Activated B cell treated with CpG ODN at 0.5 μM for 24 hours (primary cell): ENCODE measurements at regions not wholly inside any gene's neighbourhood (a gene's known extent, or its start where the extent isn't known, plus 50 kb on each side); places are given as distances from the start of the nearest gene placed in this dataset.
"Not testable (repeated sequence)": the region's sequence is repeated elsewhere in the genome, so short reads cannot be mapped to it uniquely, and the experiment has no call there.

Experiments
- ATAC-seq: fragments of 200-7000 bp; cut with Tn5 transposase; one replicate; pipeline ENCODE4 v1.10.0; 2021; ENCODE audit warnings: low read depth, mild to moderate bottlenecking, moderate library complexity
- CTCF ChIA-PET: fragments of 350-600 bp; sonication (Branson Sonifier 250); formaldehyde crosslinking; loops from one replicate; lab custom pipeline; 2021; ENCODE audit warnings: antibody characterized with exemption; lab: Charles Lee
- POLR2A ChIA-PET: fragments of 350-600 bp; sonication (Branson Sonifier 250); formaldehyde crosslinking; loops from one replicate; lab custom pipeline; 2021; ENCODE audit warnings: antibody characterized with exemption; lab: Charles Lee
- DNase-seq: peaks from one replicate; pipeline ENCODE4 v3.0.0; 2022
- H3K27ac Mint-ChIP-seq: one replicate; pipeline ENCODE4 v1.8.0; 2020; ENCODE audit warnings: mixed read lengths
- H3K27me3 Mint-ChIP-seq: one replicate; pipeline ENCODE4 v1.8.0; 2021; ENCODE audit warnings: mixed read lengths
- H3K36me3 Mint-ChIP-seq: one replicate; pipeline ENCODE4 v1.8.0; 2021; ENCODE audit warnings: low read depth, mixed read lengths
- H3K4me1 Mint-ChIP-seq: one replicate; pipeline ENCODE4 v1.8.0; 2021; ENCODE audit warnings: mixed read lengths
- H3K4me3 Mint-ChIP-seq: one replicate; pipeline ENCODE4 v1.8.0; 2020; ENCODE audit warnings: mild to moderate bottlenecking, mixed read lengths
- H3K9me3 Mint-ChIP-seq: one replicate; pipeline ENCODE4 v1.8.0; 2020; ENCODE audit warnings: mixed read lengths
- intact Hi-C: fragments of 100-400 bp; cut with micrococcal nuclease; formaldehyde crosslinking; loops from one replicate; pipeline ENCODE4 v1.15.1; 2024
- TF ChIP-seq, protein P1 (sequence below): fragments of 200-600 bp; IDR thresholded peaks from one replicate; pipeline ENCODE4 v1.8.0; 2022; ENCODE audit warnings: antibody characterized with exemption, mild to moderate bottlenecking

DNA sequence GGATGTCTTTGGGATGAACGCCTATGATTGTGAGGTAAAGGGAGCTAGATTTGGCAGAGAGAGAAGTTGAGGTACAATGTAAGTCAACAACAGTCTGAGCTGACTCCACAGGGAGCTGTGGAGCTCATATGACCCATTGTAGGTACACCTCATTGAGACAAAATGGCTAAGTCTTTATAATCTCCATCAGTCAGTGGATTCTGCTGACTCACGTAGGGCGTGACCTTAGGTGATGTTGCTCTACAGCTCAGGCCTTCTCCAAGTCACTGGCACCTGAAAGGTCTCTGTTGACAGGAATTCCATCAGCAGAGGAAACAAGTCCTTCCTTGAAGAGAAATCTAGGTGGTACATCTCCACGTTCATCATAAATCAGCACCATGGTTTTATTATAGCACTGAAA, 118.2 kb upstream of the PRR16 start:
- ChIA-PET POLR2A (no interaction called here), CTCF (no interaction called here)
- intact Hi-C loops = no loop called here
- Mint-ChIP-seq H3K27me3 (no peaks in the 10 kb centered on the region), H3K27ac (no peak overlapping the region), H3K4me1 (no peaks in the 10 kb centered on the region), H3K4me3 (no peak overlapping the region), H3K9me3 (peaks cover 2% of the 10 kb centered on the region), H3K36me3 (no peaks in the 10 kb centered on the region)
- ATAC-seq (no peak), DNase-seq (no peak)
- TF ChIP-seq, protein P1, sequence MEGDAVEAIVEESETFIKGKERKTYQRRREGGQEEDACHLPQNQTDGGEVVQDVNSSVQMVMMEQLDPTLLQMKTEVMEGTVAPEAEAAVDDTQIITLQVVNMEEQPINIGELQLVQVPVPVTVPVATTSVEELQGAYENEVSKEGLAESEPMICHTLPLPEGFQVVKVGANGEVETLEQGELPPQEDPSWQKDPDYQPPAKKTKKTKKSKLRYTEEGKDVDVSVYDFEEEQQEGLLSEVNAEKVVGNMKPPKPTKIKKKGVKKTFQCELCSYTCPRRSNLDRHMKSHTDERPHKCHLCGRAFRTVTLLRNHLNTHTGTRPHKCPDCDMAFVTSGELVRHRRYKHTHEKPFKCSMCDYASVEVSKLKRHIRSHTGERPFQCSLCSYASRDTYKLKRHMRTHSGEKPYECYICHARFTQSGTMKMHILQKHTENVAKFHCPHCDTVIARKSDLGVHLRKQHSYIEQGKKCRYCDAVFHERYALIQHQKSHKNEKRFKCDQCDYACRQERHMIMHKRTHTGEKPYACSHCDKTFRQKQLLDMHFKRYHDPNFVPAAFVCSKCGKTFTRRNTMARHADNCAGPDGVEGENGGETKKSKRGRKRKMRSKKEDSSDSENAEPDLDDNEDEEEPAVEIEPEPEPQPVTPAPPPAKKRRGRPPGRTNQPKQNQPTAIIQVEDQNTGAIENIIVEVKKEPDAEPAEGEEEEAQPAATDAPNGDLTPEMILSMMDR = no peak

- intact Hi-C loops, ATAC-seq, H3K27me3 Mint-ChIP-seq, H3K9me3 Mint-ChIP-seq, H3K4me1 Mint-ChIP-seq, H3K4me3 Mint-ChIP-seq, H3K36me3 Mint-ChIP-seq, H3K27ac Mint-ChIP-seq, DNase-seq, POLR2A ChIA-PET, CTCF ChIA-PET: not testable (repeated sequence)
These were observed 113.0 kb upstream of the PRR16 start for GRCh38 chr5:120351071-120351470.

- POLR2A ChIA-PET = no interaction called here
- H3K36me3 Mint-ChIP-seq = no peaks in the 10 kb centered on the region
- H3K27ac Mint-ChIP-seq = no peak overlapping the region
- TF ChIP-seq, protein P1 = no peak
- H3K9me3 Mint-ChIP-seq = peaks cover 3% of the 10 kb centered on the region
- H3K4me3 Mint-ChIP-seq = no peak overlapping the region
- DNase-seq (no peak), ATAC-seq (no peak)
- no peaks in the 10 kb centered on the region for H3K4me1 Mint-ChIP-seq
- H3K27me3 Mint-ChIP-seq = no peaks in the 10 kb centered on the region
- CTCF ChIA-PET = no interaction called here
- intact Hi-C loops = no loop called here
These were observed 110.0 kb upstream of the PRR16 start for GRCh38 chr5:120354126-120354525.

- no peaks in the 10 kb centered on the region for H3K27me3 Mint-ChIP-seq
- ATAC-seq (no peak), DNase-seq (no peak)
- intact Hi-C loops = no loop called here
- ChIA-PET CTCF (no interaction called here), POLR2A (no interaction called here)
- no peaks in the 10 kb centered on the region for H3K4me1 Mint-ChIP-seq
- H3K4me3 Mint-ChIP-seq = no peak overlapping the region
- TF ChIP-seq, protein P1 = no peak
- no peaks in the 10 kb centered on the region for H3K9me3 Mint-ChIP-seq
- H3K36me3 Mint-ChIP-seq = no peaks in the 10 kb centered on the region
- H3K27ac Mint-ChIP-seq = no peak overlapping the region
These were observed 105.2 kb upstream of the PRR16 start for GRCh38 chr5:120358949-120359348.

DNA sequence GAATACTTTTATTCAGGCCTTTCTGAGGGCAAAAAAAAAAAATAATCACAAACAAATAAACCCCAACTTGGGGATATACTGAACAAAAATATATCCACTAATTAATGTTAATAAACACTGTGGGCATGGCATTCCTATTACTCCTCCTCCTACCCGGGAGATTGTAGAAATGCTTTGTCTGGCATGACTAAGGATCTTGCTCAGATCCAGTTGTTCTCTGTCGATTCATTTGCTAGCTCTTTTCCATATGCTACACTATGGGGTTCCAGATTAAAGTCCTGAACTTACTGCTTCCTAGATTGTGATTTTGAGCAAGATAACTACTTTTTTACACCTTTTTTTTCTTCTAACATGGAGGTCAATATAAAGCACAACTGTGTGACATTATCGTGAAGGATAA, 102.2 kb upstream of the PRR16 start:
- H3K4me1 Mint-ChIP-seq = no peaks in the 10 kb centered on the region
- H3K36me3 Mint-ChIP-seq = no peaks in the 10 kb centered on the region
- ChIA-PET POLR2A (no interaction called here), CTCF (no interaction called here)
- no peak overlapping the region for H3K27ac Mint-ChIP-seq
- no peaks in the 10 kb centered on the region for H3K9me3 Mint-ChIP-seq
- intact Hi-C loops = no loop called here
- no peaks in the 10 kb centered on the region for H3K27me3 Mint-ChIP-seq
- H3K4me3 Mint-ChIP-seq = no peak overlapping the region
- TF ChIP-seq, protein P1 = no peak
- DNase-seq (no peak), ATAC-seq (no peak)

- Mint-ChIP-seq H3K9me3 (no peaks in the 10 kb centered on the region), H3K4me1 (no peaks in the 10 kb centered on the region), H3K27ac (no peak overlapping the region), H3K36me3 (no peaks in the 10 kb centered on the region), H3K27me3 (no peaks in the 10 kb centered on the region), H3K4me3 (no peak overlapping the region)
- ChIA-PET CTCF (no interaction called here), POLR2A (no interaction called here)
- TF ChIP-seq, protein P1 = no peak
- DNase-seq = no peak
- ATAC-seq = no peak
- intact Hi-C loops = no loop called here
These were observed 101.7 kb upstream of the PRR16 start for GRCh38 chr5:120362426-120362825.
